ENCODE measurements at regions not wholly inside any gene's neighbourhood (a gene's known extent, or its start where the extent isn't known, plus 50 kb on each side); places are given as distances from the start of the nearest gene placed in this dataset.

DNA sequence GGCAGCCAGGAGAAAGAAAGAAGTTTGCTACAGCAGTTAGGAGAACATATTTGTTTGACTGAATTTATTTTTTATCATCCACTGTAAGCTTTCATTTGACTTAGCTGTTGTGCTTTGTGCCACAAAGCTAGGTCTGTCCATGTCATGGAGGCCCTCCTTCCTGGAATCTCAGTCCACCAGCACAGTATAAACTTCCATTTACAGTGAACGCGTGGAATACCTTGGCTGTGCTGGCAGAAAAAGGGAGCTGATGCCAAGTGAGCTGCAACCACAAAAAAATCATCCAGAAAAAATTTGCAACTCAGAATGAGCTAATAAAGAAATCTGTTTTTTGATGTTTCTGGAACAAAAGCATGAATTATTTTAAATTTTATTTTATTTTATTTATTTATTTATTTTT is 72.6 kb downstream of the ATP6V1G3 start:
- no peak overlapping the region for H2AK5ac ChIP-seq (ENCODE audit: insufficient read length, low read length)
- no peaks in the 10 kb centered on the region for H3K27me3 ChIP-seq (ENCODE audit: insufficient read depth, low read length)
- H4K5ac ChIP-seq (ENCODE audit: insufficient read length, low read depth, low read length) = no peak overlapping the region
- no peaks in the 10 kb centered on the region for H3K23me2 ChIP-seq (ENCODE audit: insufficient read length, low read depth, low read length, poor library complexity, severe bottlenecking)
- no peak overlapping the region for H2BK12ac ChIP-seq (ENCODE audit: insufficient read length, low read depth, low read length)
- no peak overlapping the region for H4K91ac ChIP-seq (ENCODE audit: insufficient read length, low read depth, low read length)
- no peak overlapping the region for H2BK15ac ChIP-seq (ENCODE audit: low read depth, low read length)
- H3K18ac ChIP-seq (ENCODE audit: insufficient read length, low read depth, low read length) = no peak overlapping the region
- H2AFZ ChIP-seq (ENCODE audit: low read length) = no peak overlapping the region
- H3T11ph ChIP-seq (ENCODE audit: low read length) = no peak overlapping the region
- Mint-ChIP-seq H3K4me1 (no peaks in the 10 kb centered on the region), H3K27ac (no peak overlapping the region), H3K4me3 (no peak overlapping the region), H3K36me3 (ENCODE audit: insufficient read depth in 1 of 3, low read depth in 3 of 3) (no peaks in the 10 kb centered on the region), H3K9me3 (no peaks in the 10 kb centered on the region), H3K27me3 (ENCODE audit: low read depth) (no peaks in the 10 kb centered on the region)
- no peak overlapping the region for H3K4me2 ChIP-seq (ENCODE audit: insufficient read depth, insufficient read length, low read length)
- H3K4me1 ChIP-seq (ENCODE audit: insufficient read depth, low read length) = no peaks in the 10 kb centered on the region
- H3K27ac ChIP-seq (ENCODE audit: insufficient read length, low read depth, low read length) = no peak overlapping the region
- no peaks in the 10 kb centered on the region for H3K9me3 ChIP-seq (ENCODE audit: control insufficient read depth, low read depth, low read length)
- WGBS (ENCODE audit: extremely low coverage, insufficient read length, low lambda C conversion rate) = no CpG with 5 or more reads among the region's 2 CpGs
- H3K79me1 ChIP-seq (ENCODE audit: insufficient read depth, low read depth, low read length, poor library complexity, severe bottlenecking) = no peaks in the 10 kb centered on the region
- no peak overlapping the region for H3K56ac ChIP-seq (ENCODE audit: insufficient read length, low read depth, low read length)
- TF ChIP-seq, protein P1, sequence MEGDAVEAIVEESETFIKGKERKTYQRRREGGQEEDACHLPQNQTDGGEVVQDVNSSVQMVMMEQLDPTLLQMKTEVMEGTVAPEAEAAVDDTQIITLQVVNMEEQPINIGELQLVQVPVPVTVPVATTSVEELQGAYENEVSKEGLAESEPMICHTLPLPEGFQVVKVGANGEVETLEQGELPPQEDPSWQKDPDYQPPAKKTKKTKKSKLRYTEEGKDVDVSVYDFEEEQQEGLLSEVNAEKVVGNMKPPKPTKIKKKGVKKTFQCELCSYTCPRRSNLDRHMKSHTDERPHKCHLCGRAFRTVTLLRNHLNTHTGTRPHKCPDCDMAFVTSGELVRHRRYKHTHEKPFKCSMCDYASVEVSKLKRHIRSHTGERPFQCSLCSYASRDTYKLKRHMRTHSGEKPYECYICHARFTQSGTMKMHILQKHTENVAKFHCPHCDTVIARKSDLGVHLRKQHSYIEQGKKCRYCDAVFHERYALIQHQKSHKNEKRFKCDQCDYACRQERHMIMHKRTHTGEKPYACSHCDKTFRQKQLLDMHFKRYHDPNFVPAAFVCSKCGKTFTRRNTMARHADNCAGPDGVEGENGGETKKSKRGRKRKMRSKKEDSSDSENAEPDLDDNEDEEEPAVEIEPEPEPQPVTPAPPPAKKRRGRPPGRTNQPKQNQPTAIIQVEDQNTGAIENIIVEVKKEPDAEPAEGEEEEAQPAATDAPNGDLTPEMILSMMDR (conservative IDR thresholded peaks at IDR 0.05) = no peak
- H2BK5ac ChIP-seq (ENCODE audit: insufficient read length, low read length) = no peak overlapping the region
- H4K8ac ChIP-seq (replicated peaks; ENCODE audit: insufficient read length, low read depth, low read length) = no peak overlapping the region
- H3K23ac ChIP-seq (ENCODE audit: insufficient read length, low read depth, low read length) = no peak overlapping the region
- H3K4ac ChIP-seq (ENCODE audit: low read depth, low read length) = no peak overlapping the region
- no peak overlapping the region for H3K9ac ChIP-seq (ENCODE audit: extremely low read depth, insufficient read length, low read length)
- no peak overlapping the region for H2BK120ac ChIP-seq (ENCODE audit: low read depth, low read length, poor library complexity, severe bottlenecking)
- H4K20me1 ChIP-seq (ENCODE audit: control insufficient read depth, insufficient read depth, insufficient read length) = no peaks in the 10 kb centered on the region
- H3K14ac ChIP-seq (ENCODE audit: insufficient read depth, low read length) = no peak overlapping the region
- no peaks in the 10 kb centered on the region for H3K79me2 ChIP-seq (ENCODE audit: insufficient read depth, low read length)
- DNase-seq = no peak
- no peak overlapping the region for H2BK20ac ChIP-seq (ENCODE audit: low read depth, low read length, poor library complexity, severe bottlenecking)
